Neural cell (in vitro differentiated cells): ENCODE measurements at regions not wholly inside any gene's neighbourhood (a gene's known extent, or its start where the extent isn't known, plus 50 kb on each side); places are given as distances from the start of the nearest gene placed in this dataset.

Source experiments
- H2AFZ ChIP-seq: fragments of 200-600, 300-800 bp; sonication (generic), shearing (Covaris generic); 2 replicates; pipeline ENCODE4 v1.6.0; 2014; ENCODE audit warnings: low read depth, mild to moderate bottlenecking, antibody characterized with exemption, low read length, moderate library complexity
- H3F3A ChIP-seq: fragments of 200-600 bp; shearing (Covaris generic); 2 replicates; pipeline ENCODE4 v1.6.1; 2016; ENCODE audit warnings: mild to moderate bottlenecking, moderate library complexity, mixed read lengths, antibody characterized with exemption, low read length; ENCODE audit not compliant: insufficient read depth, poor library complexity, severe bottlenecking
- H3K27ac ChIP-seq: fragments of 200-600, 300-800 bp; sonication (generic), shearing (Covaris generic); 2 replicates; pipeline ENCODE4 v1.5.1; 2014; ENCODE audit warnings: mild to moderate bottlenecking, low read length, moderate library complexity
- H3K27me3 ChIP-seq: fragments of 300-800, 200-600 bp; sonication (generic), shearing (Covaris generic); 2 replicates; pipeline ENCODE4 v1.6.0; 2014; ENCODE audit warnings: mild to moderate bottlenecking, low read depth, low read length, moderate library complexity; ENCODE audit not compliant: insufficient read depth
- H3K36me3 ChIP-seq: fragments of 300-800, 200-600 bp; sonication (generic), shearing (Covaris generic); 2 replicates; pipeline ENCODE4 v1.5.1; 2014; ENCODE audit warnings: mild to moderate bottlenecking, antibody characterized with exemption, low read length, moderate library complexity; ENCODE audit not compliant: insufficient read depth
- H3K4me2 ChIP-seq: fragments of 300-800, 200-600 bp; sonication (generic), shearing (Covaris generic); 2 replicates; pipeline ENCODE4 v1.6.0; 2014; ENCODE audit warnings: mild to moderate bottlenecking, low read length
- H3K4me3 ChIP-seq: fragments of 300-800, 200-600 bp; sonication (generic), shearing (Covaris generic); 2 replicates; pipeline ENCODE4 v1.5.1; 2014; ENCODE audit warnings: mild to moderate bottlenecking, low read length, moderate library complexity
- H3K79me2 ChIP-seq: fragments of 200-600 bp; shearing (Covaris generic); replicated peaks from 2 replicates; pipeline ENCODE4 v1.6.0; 2014; ENCODE audit warnings: mild to moderate bottlenecking, low read length, moderate library complexity; ENCODE audit not compliant: insufficient read depth
- H3K9ac ChIP-seq: fragments of 300-800, 200-600 bp; sonication (generic), shearing (Covaris generic); 2 replicates; pipeline ENCODE4 v1.6.1; 2016; ENCODE audit warnings: mild to moderate bottlenecking, low read length, mixed read lengths
- H3K9me2 ChIP-seq: fragments of 200-600 bp; shearing (Covaris generic); 2 replicates; pipeline ENCODE4 v1.6.1; 2016; ENCODE audit warnings: mild to moderate bottlenecking, low read length, mixed read lengths; ENCODE audit not compliant: insufficient read depth
- H3K9me3 ChIP-seq: fragments of 200-600, 300-800 bp; sonication (generic), shearing (Covaris generic); 2 replicates; pipeline ENCODE4 v1.6.1; 2016; ENCODE audit warnings: mild to moderate bottlenecking, mixed run types, low read length, moderate library complexity, mixed read lengths
- H4K20me1 ChIP-seq: fragments of 200-600 bp; shearing (Covaris generic); 2 replicates; pipeline ENCODE4 v1.6.1; 2016; ENCODE audit warnings: mild to moderate bottlenecking, mixed run types; ENCODE audit not compliant: insufficient read depth
- CTCF ChIP-seq: fragments of 450-650 bp; IDR thresholded peaks from 2 replicates; pipeline ENCODE4 v1.5.1; 2014; ENCODE audit warnings: antibody characterized with exemption, mild to moderate bottlenecking, moderate library complexity; ENCODE audit not compliant: poor library complexity, severe bottlenecking
- EP300 ChIP-seq: fragments of 450-650 bp; conservative IDR thresholded peaks from 2 replicates; pipeline ENCODE4 v1.6.1; 2014; ENCODE audit warnings: antibody characterized with exemption, mild to moderate bottlenecking, moderate library complexity; ENCODE audit not compliant: poor library complexity, severe bottlenecking
- EZH2 ChIP-seq: fragments of 200-600, 300-800 bp; shearing (Covaris generic), sonication (generic); IDR thresholded peaks from 2 replicates; pipeline ENCODE4 v1.6.1; 2014; ENCODE audit warnings: antibody characterized with exemption, low read length, borderline replicate concordance, mild to moderate bottlenecking; ENCODE audit not compliant: insufficient read depth, poor library complexity, severe bottlenecking
- MXI1 ChIP-seq: fragments of 450-650 bp; conservative IDR thresholded peaks from 2 replicates; pipeline ENCODE4 v1.6.1; 2014; ENCODE audit warnings: antibody characterized with exemption, mild to moderate bottlenecking; ENCODE audit not compliant: poor library complexity, severe bottlenecking
- POLR2AphosphoS5 ChIP-seq: IDR thresholded peaks from 2 replicates; pipeline ENCODE4 v1.6.1; 2012
- RAD21 ChIP-seq: fragments of 450-650 bp; conservative IDR thresholded peaks from 2 replicates; pipeline ENCODE4 v1.6.1; 2014; ENCODE audit warnings: antibody characterized with exemption, mild to moderate bottlenecking, moderate library complexity
- SMC3 ChIP-seq: fragments of 450-650 bp; conservative IDR thresholded peaks from 2 replicates; pipeline ENCODE4 v1.6.1; 2014; ENCODE audit warnings: antibody characterized with exemption, mild to moderate bottlenecking, moderate library complexity; ENCODE audit not compliant: poor library complexity
- TAF1 ChIP-seq: IDR thresholded peaks from 2 replicates; pipeline ENCODE4 v1.6.1; 2012; ENCODE audit warnings: low read depth
- TF ChIP-seq, protein P1 (sequence below): IDR thresholded peaks from 2 replicates; pipeline ENCODE4 v1.6.1; 2012; ENCODE audit warnings: borderline replicate concordance

DNA sequence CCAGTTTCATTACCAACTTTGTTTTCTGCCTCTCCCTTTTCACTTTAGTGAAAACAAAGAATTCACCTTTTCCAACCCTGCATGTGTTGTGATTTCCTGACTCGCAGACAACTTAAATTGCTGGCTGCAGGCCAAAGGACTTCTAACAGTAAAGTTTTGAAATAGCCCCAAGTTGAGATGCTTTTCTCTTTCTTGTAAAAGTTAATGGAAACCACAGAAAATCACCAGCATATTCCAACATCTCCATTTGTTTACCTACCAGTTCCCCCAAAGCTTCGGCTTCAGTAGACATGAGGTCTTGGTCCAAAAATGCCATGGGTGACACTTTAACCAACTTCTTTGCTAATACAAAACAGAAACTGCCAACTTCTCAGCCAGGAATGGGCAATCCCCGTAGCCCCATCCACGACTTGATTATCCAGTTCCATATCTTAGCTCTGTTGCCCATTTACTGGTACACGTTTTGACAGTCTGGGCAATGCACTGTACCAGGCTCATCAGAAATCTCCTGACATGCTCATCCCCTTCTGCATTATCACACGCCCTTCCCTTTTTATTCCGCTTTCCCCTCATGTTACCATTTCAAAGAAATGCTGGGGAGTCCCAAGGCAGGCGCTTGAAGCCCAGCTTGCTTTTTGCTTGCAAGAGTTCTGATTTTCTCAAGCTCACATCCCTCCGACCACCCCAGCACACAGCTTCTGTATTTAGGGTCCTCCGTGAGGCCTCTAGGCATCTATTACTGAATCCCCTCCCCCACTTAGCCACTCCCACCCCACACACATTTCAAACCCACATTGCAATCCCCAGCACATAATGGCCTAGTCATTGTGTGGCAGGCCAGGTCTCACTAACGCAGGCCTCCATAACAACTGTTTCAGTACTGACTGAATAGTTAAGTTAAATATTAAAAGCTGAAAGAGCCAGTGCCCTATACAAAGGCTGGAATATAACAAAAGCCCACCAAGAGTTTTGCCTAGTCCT is 137.9 kb upstream of the S100G start:
- H3K9ac ChIP-seq: no peak overlapping the region
- H2AFZ ChIP-seq: no peak overlapping the region
- no peak overlapping the region for H3K27ac ChIP-seq
- H3F3A ChIP-seq: no peaks in the 10 kb centered on the region
- H3K27me3 ChIP-seq: no peaks in the 10 kb centered on the region
- no peak overlapping the region for H3K4me3 ChIP-seq
- H3K9me2 ChIP-seq: no peaks in the 10 kb centered on the region
- TF ChIP-seq RAD21 (no peak), MXI1 (no peak)
- no peaks in the 10 kb centered on the region for H4K20me1 ChIP-seq
- no peak overlapping the region for H3K4me2 ChIP-seq
- no peaks in the 10 kb centered on the region for H3K79me2 ChIP-seq
- H3K9me3 ChIP-seq: no peaks in the 10 kb centered on the region
- no peaks in the 10 kb centered on the region for H3K36me3 ChIP-seq

- H2AFZ ChIP-seq: no peak overlapping the region
Measured at GRCh38 chrX:16516232-16516876, 133.6 kb upstream of the S100G start.

More at GRCh38 chrX:16516232-16516876, 133.6 kb upstream of the S100G start:
- Histone ChIP-seq H3K27ac (no peak overlapping the region), H3F3A (no peaks in the 10 kb centered on the region), H3K79me2 (no peaks in the 10 kb centered on the region), H3K9me2 (no peaks in the 10 kb centered on the region), H3K9me3 (no peaks in the 10 kb centered on the region), H3K27me3 (no peaks in the 10 kb centered on the region), H3K36me3 (no peaks in the 10 kb centered on the region), H3K4me2 (no peak overlapping the region), H4K20me1 (no peaks in the 10 kb centered on the region), H3K9ac (no peak overlapping the region), H3K4me3 (no peak overlapping the region)
- TF ChIP-seq CTCF: no peak
- TF ChIP-seq MXI1: no peak
- no peak for TF ChIP-seq SMC3
- TF ChIP-seq EP300: no peak
- TF ChIP-seq EZH2: no peak
- no peak for TF ChIP-seq RAD21
- TF ChIP-seq TAF1: no peak
- no peak for TF ChIP-seq POLR2AphosphoS5
- TF ChIP-seq, protein P1, sequence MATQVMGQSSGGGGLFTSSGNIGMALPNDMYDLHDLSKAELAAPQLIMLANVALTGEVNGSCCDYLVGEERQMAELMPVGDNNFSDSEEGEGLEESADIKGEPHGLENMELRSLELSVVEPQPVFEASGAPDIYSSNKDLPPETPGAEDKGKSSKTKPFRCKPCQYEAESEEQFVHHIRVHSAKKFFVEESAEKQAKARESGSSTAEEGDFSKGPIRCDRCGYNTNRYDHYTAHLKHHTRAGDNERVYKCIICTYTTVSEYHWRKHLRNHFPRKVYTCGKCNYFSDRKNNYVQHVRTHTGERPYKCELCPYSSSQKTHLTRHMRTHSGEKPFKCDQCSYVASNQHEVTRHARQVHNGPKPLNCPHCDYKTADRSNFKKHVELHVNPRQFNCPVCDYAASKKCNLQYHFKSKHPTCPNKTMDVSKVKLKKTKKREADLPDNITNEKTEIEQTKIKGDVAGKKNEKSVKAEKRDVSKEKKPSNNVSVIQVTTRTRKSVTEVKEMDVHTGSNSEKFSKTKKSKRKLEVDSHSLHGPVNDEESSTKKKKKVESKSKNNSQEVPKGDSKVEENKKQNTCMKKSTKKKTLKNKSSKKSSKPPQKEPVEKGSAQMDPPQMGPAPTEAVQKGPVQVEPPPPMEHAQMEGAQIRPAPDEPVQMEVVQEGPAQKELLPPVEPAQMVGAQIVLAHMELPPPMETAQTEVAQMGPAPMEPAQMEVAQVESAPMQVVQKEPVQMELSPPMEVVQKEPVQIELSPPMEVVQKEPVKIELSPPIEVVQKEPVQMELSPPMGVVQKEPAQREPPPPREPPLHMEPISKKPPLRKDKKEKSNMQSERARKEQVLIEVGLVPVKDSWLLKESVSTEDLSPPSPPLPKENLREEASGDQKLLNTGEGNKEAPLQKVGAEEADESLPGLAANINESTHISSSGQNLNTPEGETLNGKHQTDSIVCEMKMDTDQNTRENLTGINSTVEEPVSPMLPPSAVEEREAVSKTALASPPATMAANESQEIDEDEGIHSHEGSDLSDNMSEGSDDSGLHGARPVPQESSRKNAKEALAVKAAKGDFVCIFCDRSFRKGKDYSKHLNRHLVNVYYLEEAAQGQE: no peak
